Peyer's patch (tissue), 4 donors: ENCODE measurements at regions not wholly inside any gene's neighbourhood (a gene's known extent, or its start where the extent isn't known, plus 50 kb on each side); places are given as distances from the start of the nearest gene placed in this dataset.

Source experiments
- DNase-seq, 3 donors: peaks; one replicate each; pipeline ENCODE4 v3.0.0-alpha.2; 2017 to 2019
- H3K27ac ChIP-seq, 4 donors: fragments of 200-600 bp; sonication (generic); one replicate each; pipeline ENCODE4 v1.5.1; 2016 to 2019
- H3K27me3 ChIP-seq, 2 donors: fragments of 200-600 bp; sonication (generic); one replicate each; pipeline ENCODE4 v1.5.1; 2019
- H3K36me3 ChIP-seq, 3 donors: fragments of 200-600 bp; sonication (generic); one replicate each; pipeline ENCODE4 v1.5.1; 2016 to 2019
- H3K4me1 ChIP-seq, 4 donors: fragments of 200-600 bp; sonication (generic); one replicate each; pipeline ENCODE4 v1.5.1; 2016 to 2019
- H3K4me3 ChIP-seq, 4 donors: fragments of 200-600 bp; sonication (generic); 1 replicate in 3 of 4; 2 replicates in 1 of 4; pipeline ENCODE4 v1.5.1; 2016 to 2019; ENCODE audit warnings: mild to moderate bottlenecking in 1 of 4
- H3K9me3 ChIP-seq, 4 donors: fragments of 200-600 bp; sonication (generic); one replicate each; pipeline ENCODE4 v1.5.1; 2016 to 2019; ENCODE audit warnings: mild to moderate bottlenecking in 1 of 4
- CTCF ChIP-seq, 6 experiments: fragments of 450-650 bp in 4 of 6; fragments of 200-600 bp in 2 of 6; sonication (generic) in 1 of 6; IDR thresholded peaks; one replicate each; pipeline ENCODE4 v1.5.1; 2017 to 2019; ENCODE audit warnings: antibody characterized with exemption in 6 of 6, mild to moderate bottlenecking in 3 of 6, moderate library complexity in 1 of 6
- POLR2A ChIP-seq, 2 donors: fragments of 450-650 bp; IDR thresholded peaks; one replicate each; pipeline ENCODE4 v1.5.1; 2017; ENCODE audit warnings: antibody characterized with exemption in 2 of 2, mild to moderate bottlenecking in 2 of 2, moderate library complexity in 2 of 2

- Histone ChIP-seq H3K27ac (peak overlapping the region; percentile 61 to 92 (median 78)), H3K36me3 (no peaks in the 10 kb centered on the region), H3K4me3 (peak overlapping the region; percentile 54 to 83 (median 72)), H3K4me1 (peaks cover 0 to 17% (median 8%) of the 10 kb centered on the region in 4 donors), H3K27me3 (no peaks in the 10 kb centered on the region), H3K9me3 (no peaks in the 10 kb centered on the region)
- TF ChIP-seq CTCF (IDR thresholded peaks at IDR 0.05) (no peak), POLR2A (IDR thresholded peaks at IDR 0.05) (no peak)
- peak in 2 of 3 donors; percentile 50 to 60 for DNase-seq
These were observed 193.3 kb downstream of the KATNAL1 start for GRCh38 chr13:30113983-30114570.

- TF ChIP-seq POLR2A (IDR thresholded peaks at IDR 0.05) (no peak), CTCF (IDR thresholded peaks at IDR 0.05) (no peak)
- H3K27me3 ChIP-seq = no peaks in the 10 kb centered on the region
- no peaks in the 10 kb centered on the region for H3K9me3 ChIP-seq
- DNase-seq = no peak
- H3K4me1 ChIP-seq = peaks cover 0 to 18% (median 8%) of the 10 kb centered on the region in 4 donors
- no peaks in the 10 kb centered on the region for H3K36me3 ChIP-seq
- H3K4me3 ChIP-seq = no peak overlapping the region
- peak overlapping the region; percentile 33 to 92 (median 70) for H3K27ac ChIP-seq
These were observed 193.8 kb downstream of the KATNAL1 start for GRCh38 chr13:30113551-30113950.

GRCh38 chr13:30112602-30113435 lies 194.5 kb downstream of the KATNAL1 start:
- Histone ChIP-seq H3K27me3 (no peaks in the 10 kb centered on the region), H3K4me1 (peaks cover 0 to 26% (median 8%) of the 10 kb centered on the region in 4 donors), H3K27ac (peak overlapping the region in 2 of 4 donors; percentile 33 to 92), H3K9me3 (no peaks in the 10 kb centered on the region), H3K4me3 (peak overlapping the region in 1 of 4 donors; percentile 28), H3K36me3 (no peaks in the 10 kb centered on the region)
- no peak for TF ChIP-seq POLR2A (IDR thresholded peaks at IDR 0.05)
- peak; percentile 94 to 99 (median 98) for TF ChIP-seq CTCF (IDR thresholded peaks at IDR 0.05)
- DNase-seq = peak; percentile 64 to 91 (median 87)

GRCh38 chr13:30111810-30112209 lies 195.5 kb downstream of the KATNAL1 start:
- Histone ChIP-seq H3K9me3 (no peaks in the 10 kb centered on the region), H3K4me1 (peaks cover 0 to 27% (median 8%) of the 10 kb centered on the region in 4 donors), H3K36me3 (no peaks in the 10 kb centered on the region), H3K4me3 (no peak overlapping the region), H3K27me3 (no peaks in the 10 kb centered on the region), H3K27ac (no peak overlapping the region)
- DNase-seq = no peak
- TF ChIP-seq CTCF (IDR thresholded peaks at IDR 0.05) (no peak), POLR2A (IDR thresholded peaks at IDR 0.05) (no peak)

GRCh38 chr13:30110301-30111070 lies 196.9 kb downstream of the KATNAL1 start:
- Histone ChIP-seq H3K4me3 (no peak overlapping the region), H3K9me3 (no peaks in the 10 kb centered on the region), H3K27me3 (no peaks in the 10 kb centered on the region), H3K27ac (no peak overlapping the region), H3K4me1 (peaks cover 0 to 27% (median 7%) of the 10 kb centered on the region in 4 donors), H3K36me3 (no peaks in the 10 kb centered on the region)
- no peak for TF ChIP-seq CTCF (IDR thresholded peaks at IDR 0.05)
- TF ChIP-seq POLR2A (IDR thresholded peaks at IDR 0.05) = no peak
- DNase-seq = peak in 1 of 3 donors; percentile 27
